WI38 (cell line): ENCODE measurements at regions not wholly inside any gene's neighbourhood (a gene's known extent, or its start where the extent isn't known, plus 50 kb on each side); places are given as distances from the start of the nearest gene placed in this dataset.
"Not testable (repeated sequence)": the region's sequence is repeated elsewhere in the genome, so short reads cannot be mapped to it uniquely, and the experiment has no call there.

ENCODE experiments used
- H3K4me3 ChIP-seq: 2 replicates; pipeline ENCODE4 v1.5.1; 2011; ENCODE audit warnings: low read depth, mild to moderate bottlenecking, control low read depth, low read length
- CTCF ChIP-seq: IDR thresholded peaks from 2 replicates; pipeline ENCODE4 v1.5.1; 2012; ENCODE audit warnings: low read depth, mild to moderate bottlenecking, control low read depth, low read length

GRCh38 chr1:43015269-43015668 is 56.6 kb upstream of the SLC2A1 start:
- H3K4me3 ChIP-seq: no peak overlapping the region
- no peak for TF ChIP-seq CTCF

GRCh38 chr1:43014579-43014978 is 55.9 kb upstream of the SLC2A1 start:
- H3K4me3 ChIP-seq: not testable (repeated sequence)

- no peak overlapping the region for H3K4me3 ChIP-seq
- no peak for TF ChIP-seq CTCF
Measured at GRCh38 chr1:43011020-43011419, 52.4 kb upstream of the SLC2A1 start.

- TF ChIP-seq CTCF: no peak
- no peak overlapping the region for H3K4me3 ChIP-seq
Measured at GRCh38 chr1:43009274-43009673, 50.6 kb upstream of the SLC2A1 start.

GRCh38 chr1:43008115-43009060 is 49.7 kb upstream of the SLC2A1 start:
- H3K4me3 ChIP-seq: no peak overlapping the region
- TF ChIP-seq CTCF: no peak
